Right lobe of liver (tissue), 6 donors: ENCODE measurements at regions not wholly inside any gene's neighbourhood (a gene's known extent, or its start where the extent isn't known, plus 50 kb on each side); places are given as distances from the start of the nearest gene placed in this dataset.

Experiments
- ATAC-seq, 4 donors: fragments of 200-7000 bp; cut with Tn5 transposase; one replicate each; pipeline ENCODE4 v1.9.1; 2020; ENCODE audit warnings: mild to moderate bottlenecking in 4 of 4, moderate library complexity in 4 of 4
- DNase-seq, 3 donors: peaks; one replicate each; pipeline ENCODE4 v3.0.0-alpha.2; 2020
- H3K27ac ChIP-seq, 3 donors: fragments of 200-600 bp; one replicate each; pipeline ENCODE4 v1.8.0; 2022
- H3K27me3 ChIP-seq, 2 donors: fragments of 200-600 bp; one replicate each; pipeline ENCODE4 v1.8.0; 2022
- H3K36me3 ChIP-seq, 4 donors: fragments of 200-600 bp; sonication (generic) in 1 of 4; one replicate each; pipeline versions ENCODE4 v1.5.1 to v1.8.0; 2017 to 2022; ENCODE audit warnings: control low read depth in 1 of 4
- H3K4me1 ChIP-seq, 4 donors: fragments of 200-600 bp; sonication (generic) in 1 of 4; one replicate each; pipeline versions ENCODE4 v1.5.1 to v1.8.0; 2017 to 2022; ENCODE audit warnings: control low read depth in 1 of 4
- H3K4me3 ChIP-seq, 3 donors: fragments of 200-600 bp; one replicate each; pipeline ENCODE4 v1.8.0; 2022
- H3K9me3 ChIP-seq, 4 donors: fragments of 200-600 bp; sonication (generic) in 1 of 4; one replicate each; pipeline versions ENCODE4 v1.5.1 to v1.8.0; 2017 to 2022; ENCODE audit warnings: control low read depth in 1 of 4
- CTCF ChIP-seq, 4 donors: fragments of 200-600 bp in 3 of 4; fragments of 450-650 bp in 1 of 4; IDR thresholded peaks; one replicate each; pipeline versions ENCODE4 v1.5.1 to v1.8.0; 2016 to 2022; ENCODE audit warnings: antibody characterized with exemption in 4 of 4, mild to moderate bottlenecking in 2 of 4
- POLR2A ChIP-seq: fragments of 450-650 bp; IDR thresholded peaks from one replicate; pipeline ENCODE4 v1.6.1; 2017; ENCODE audit warnings: antibody characterized with exemption, mild to moderate bottlenecking
- WGBS: methylation state at CpG from one replicate; pipeline ENCODE4 v1.1.6; 2018; ENCODE audit warnings: low coverage, low lambda C conversion rate; ENCODE audit not compliant: insufficient coverage; ENCODE audit errors: missing lambda C conversion rate; 5-methylcytosine and 5-hydroxymethylcytosine counted together
- intact Hi-C, 2 donors: fragments of 100-400 bp; cut with DNase I; formaldehyde crosslinking; loops; one replicate each; pipeline versions ENCODE4 v1.11.2 to v1.14.1; 2022
- donor health status: DM: no; HTN: yes; CAD: no.
- donor health status: DM: no; HTN: no; CAD: no.
- donor health status: DM: no; HTN: no; CAD: no.
- donor health status: DM: no; HTN: yes; CAD: no.
- donor health status: DM: no; HTN: yes; CAD: no.

GRCh38 chr6:19465256-19465655 lies 371.9 kb upstream of the ID4 start:
- Histone ChIP-seq H3K4me1 (no peaks in the 10 kb centered on the region), H3K27ac (no peak overlapping the region), H3K36me3 (no peaks in the 10 kb centered on the region), H3K27me3 (no peaks in the 10 kb centered on the region), H3K4me3 (no peak overlapping the region), H3K9me3 (no peaks in the 10 kb centered on the region)
- intact Hi-C loops = no loop called here
- DNase-seq (no peak), ATAC-seq (no peak)
- TF ChIP-seq POLR2A = no peak
- no peak for TF ChIP-seq CTCF (IDR thresholded peaks at IDR 0.05)
- 18% methylated on average over 10 of the region's 10 CpGs for WGBS

DNA sequence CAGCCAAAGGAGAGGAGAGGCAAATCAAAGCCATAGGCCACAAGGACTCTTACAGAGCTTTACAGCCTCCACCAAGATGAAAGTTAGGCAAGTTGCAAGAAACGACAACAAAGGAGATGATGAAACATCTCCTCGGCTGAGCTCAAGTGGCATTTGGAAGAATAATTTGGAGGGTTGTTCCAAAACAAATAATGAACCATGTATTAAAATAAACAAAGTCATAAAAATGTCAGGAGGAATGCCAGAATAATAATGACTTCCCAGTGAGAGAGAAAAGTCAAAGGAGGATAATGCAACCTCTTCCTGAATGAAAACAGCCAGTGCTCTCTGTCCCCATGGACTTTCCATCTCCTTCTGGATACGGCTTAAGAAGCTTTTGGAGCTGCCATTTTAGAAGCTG lies 371.4 kb upstream of the ID4 start:
- Histone ChIP-seq H3K36me3 (no peaks in the 10 kb centered on the region), H3K4me1 (no peaks in the 10 kb centered on the region), H3K27ac (no peak overlapping the region), H3K27me3 (no peaks in the 10 kb centered on the region), H3K4me3 (no peak overlapping the region), H3K9me3 (no peaks in the 10 kb centered on the region)
- ATAC-seq = no peak
- TF ChIP-seq POLR2A (no peak), CTCF (IDR thresholded peaks at IDR 0.05) (no peak)
- no peak for DNase-seq
- WGBS = 20% methylated on average over 3 of the region's 3 CpGs
- intact Hi-C loops = no loop called here

DNA sequence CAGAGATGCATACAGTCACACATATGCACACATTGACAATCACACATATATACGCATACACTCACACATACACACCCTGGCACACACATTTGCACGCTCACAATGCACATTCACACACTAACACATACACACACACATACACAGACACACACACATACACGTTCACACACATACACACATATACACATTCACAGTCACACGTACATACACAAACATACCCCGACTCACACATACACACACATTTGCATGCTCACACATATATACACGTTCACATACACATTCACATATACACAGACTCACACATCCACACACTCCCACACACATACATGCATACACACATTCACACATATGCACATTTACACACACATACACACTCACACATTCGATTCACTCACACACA lies 366.8 kb upstream of the ID4 start:
- ATAC-seq = no peak
- DNase-seq = no peak
- intact Hi-C loops = no loop called here

GRCh38 chr6:19472153-19472552 lies 365.0 kb upstream of the ID4 start:
- H3K36me3 ChIP-seq = no peaks in the 10 kb centered on the region
- ATAC-seq (no peak), DNase-seq (no peak)
- no peaks in the 10 kb centered on the region for H3K27me3 ChIP-seq
- H3K4me1 ChIP-seq = no peaks in the 10 kb centered on the region
- intact Hi-C loops = no loop called here
- TF ChIP-seq POLR2A (no peak), CTCF (IDR thresholded peaks at IDR 0.05) (no peak)
- WGBS = 61% methylated on average over 4 of the region's 4 CpGs
- no peak overlapping the region for H3K27ac ChIP-seq
- H3K4me3 ChIP-seq = no peak overlapping the region
- no peaks in the 10 kb centered on the region for H3K9me3 ChIP-seq

More for the DNA sequence above, 366.8 kb upstream of the ID4 start:
- WGBS = 52% methylated on average over 7 of the region's 7 CpGs
- no peak overlapping the region for H3K4me3 ChIP-seq
- no peaks in the 10 kb centered on the region for H3K4me1 ChIP-seq
- no peak overlapping the region for H3K27ac ChIP-seq
- TF ChIP-seq POLR2A (no peak), CTCF (IDR thresholded peaks at IDR 0.05) (no peak)
- H3K36me3 ChIP-seq = no peaks in the 10 kb centered on the region
- no peaks in the 10 kb centered on the region for H3K27me3 ChIP-seq
- no peaks in the 10 kb centered on the region for H3K9me3 ChIP-seq

DNA sequence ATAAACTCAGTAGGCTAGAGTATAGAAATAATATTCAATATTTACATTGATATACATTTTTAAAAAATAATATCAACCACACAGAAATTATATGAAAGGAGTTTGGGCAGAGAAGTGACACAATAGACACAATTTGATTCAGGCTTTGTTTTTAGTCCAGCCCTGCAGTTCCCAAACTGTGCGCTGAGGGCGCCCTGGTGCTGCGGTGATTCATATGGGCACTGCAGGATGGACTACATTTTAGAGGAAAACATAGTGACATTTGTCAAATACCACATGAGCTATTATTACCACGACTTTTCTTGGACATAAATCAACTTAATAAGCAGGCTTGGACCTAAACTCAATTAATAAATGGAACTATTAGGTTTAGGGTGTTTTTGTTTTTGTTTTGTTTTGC lies 364.3 kb upstream of the ID4 start:
- Histone ChIP-seq H3K4me3 (no peak overlapping the region), H3K27me3 (no peaks in the 10 kb centered on the region), H3K9me3 (no peaks in the 10 kb centered on the region), H3K4me1 (no peaks in the 10 kb centered on the region), H3K36me3 (no peaks in the 10 kb centered on the region), H3K27ac (no peak overlapping the region)
- intact Hi-C loops = no loop called here
- WGBS = 49% methylated on average over 4 of the region's 4 CpGs
- TF ChIP-seq CTCF (IDR thresholded peaks at IDR 0.05) (peak in 2 of 4 donors; percentile 24 to 30), POLR2A (no peak)
- ATAC-seq = no peak
- DNase-seq = no peak
